ENCODE measurements at regions not wholly inside any gene's neighbourhood (a gene's known extent, or its start where the extent isn't known, plus 50 kb on each side); places are given as distances from the start of the nearest gene placed in this dataset.

DNA sequence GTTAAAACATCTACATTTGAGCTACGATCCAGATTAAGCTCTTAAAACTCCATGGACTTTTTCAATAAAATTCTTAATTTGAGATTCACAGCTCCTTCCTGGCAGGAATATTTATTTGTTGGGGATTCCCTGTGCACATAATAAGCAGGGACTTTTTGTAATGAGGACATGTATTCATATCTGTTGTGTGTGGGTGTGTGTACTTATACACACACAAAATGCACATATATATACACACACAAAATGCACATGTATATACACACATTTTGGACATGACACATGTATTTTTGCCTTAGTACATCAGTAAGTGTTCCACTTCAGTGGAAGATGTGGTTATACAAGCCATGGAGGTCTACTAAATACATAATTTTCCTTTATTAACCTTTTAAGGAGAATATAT, 1131.1 kb upstream of the CDH2 start:
- Histone ChIP-seq H3K9me3 (ENCODE audit: control insufficient read depth, insufficient read depth, low read length) (no peaks in the 10 kb centered on the region), H3K4me3 (ENCODE audit: low read depth, low read length) (no peak overlapping the region), H3K27ac (ENCODE audit: low read depth, low read length) (no peak overlapping the region), H3K27me3 (ENCODE audit: control insufficient read depth, insufficient read depth, low read length) (no peaks in the 10 kb centered on the region)
- ChIA-PET POLR2A (no interaction called here), CTCF (no interaction called here)
- TF ChIP-seq, protein P1, sequence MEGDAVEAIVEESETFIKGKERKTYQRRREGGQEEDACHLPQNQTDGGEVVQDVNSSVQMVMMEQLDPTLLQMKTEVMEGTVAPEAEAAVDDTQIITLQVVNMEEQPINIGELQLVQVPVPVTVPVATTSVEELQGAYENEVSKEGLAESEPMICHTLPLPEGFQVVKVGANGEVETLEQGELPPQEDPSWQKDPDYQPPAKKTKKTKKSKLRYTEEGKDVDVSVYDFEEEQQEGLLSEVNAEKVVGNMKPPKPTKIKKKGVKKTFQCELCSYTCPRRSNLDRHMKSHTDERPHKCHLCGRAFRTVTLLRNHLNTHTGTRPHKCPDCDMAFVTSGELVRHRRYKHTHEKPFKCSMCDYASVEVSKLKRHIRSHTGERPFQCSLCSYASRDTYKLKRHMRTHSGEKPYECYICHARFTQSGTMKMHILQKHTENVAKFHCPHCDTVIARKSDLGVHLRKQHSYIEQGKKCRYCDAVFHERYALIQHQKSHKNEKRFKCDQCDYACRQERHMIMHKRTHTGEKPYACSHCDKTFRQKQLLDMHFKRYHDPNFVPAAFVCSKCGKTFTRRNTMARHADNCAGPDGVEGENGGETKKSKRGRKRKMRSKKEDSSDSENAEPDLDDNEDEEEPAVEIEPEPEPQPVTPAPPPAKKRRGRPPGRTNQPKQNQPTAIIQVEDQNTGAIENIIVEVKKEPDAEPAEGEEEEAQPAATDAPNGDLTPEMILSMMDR (IDR thresholded peaks at IDR 0.05; ENCODE audit: low read depth, low read length): no peak
- no peak for DNase-seq (ENCODE audit: low read depth, low spot score)

DNA sequence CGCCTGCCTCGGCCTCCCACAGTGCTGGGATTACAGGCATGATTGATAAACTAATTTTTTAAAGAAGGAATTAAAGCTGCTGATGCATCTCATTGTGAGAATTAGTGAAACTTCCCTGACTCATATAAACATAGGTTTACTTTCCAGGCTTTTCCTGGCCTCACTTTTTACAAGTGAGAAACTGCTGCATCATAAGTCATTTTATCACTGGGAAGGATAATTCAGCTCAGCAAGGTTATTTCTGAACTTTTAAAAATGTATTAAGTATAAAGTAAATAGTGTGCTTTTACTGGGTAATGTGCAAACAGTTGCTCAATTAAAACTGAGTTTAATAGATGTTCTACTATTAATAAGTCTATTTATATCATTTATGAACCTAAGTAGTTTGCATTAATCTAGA, 1130.3 kb upstream of the CDH2 start:
- CTCF ChIA-PET: no interaction called here
- Histone ChIP-seq H3K27me3 (ENCODE audit: control insufficient read depth, insufficient read depth, low read length) (no peaks in the 10 kb centered on the region), H3K4me3 (ENCODE audit: low read depth, low read length) (no peak overlapping the region), H3K9me3 (ENCODE audit: control insufficient read depth, insufficient read depth, low read length) (no peaks in the 10 kb centered on the region), H3K27ac (ENCODE audit: low read depth, low read length) (no peak overlapping the region)
- TF ChIP-seq, protein P1 (IDR thresholded peaks at IDR 0.05; ENCODE audit: low read depth, low read length): no peak
- POLR2A ChIA-PET: no interaction called here
- no peak for DNase-seq (ENCODE audit: low read depth, low spot score)

DNA sequence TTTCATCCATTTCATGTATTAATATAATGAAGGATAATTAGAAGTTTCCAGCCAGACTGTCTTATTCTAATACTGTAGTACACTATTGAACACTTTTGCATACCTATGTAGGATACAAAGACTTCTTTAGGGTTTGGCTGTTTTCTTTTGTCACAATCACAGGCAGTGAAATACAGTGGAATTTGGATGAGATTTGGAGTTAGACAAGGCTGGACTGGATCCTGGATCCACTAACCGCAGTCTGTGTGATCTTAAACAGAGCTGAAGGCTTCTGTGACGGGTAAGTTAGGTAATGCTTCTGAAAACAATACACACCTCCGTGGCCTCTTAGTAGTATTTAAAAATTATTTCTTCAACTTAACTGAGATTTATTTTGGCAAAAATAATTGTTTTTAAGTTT, 1128.6 kb upstream of the CDH2 start:
- H3K27ac ChIP-seq (ENCODE audit: low read depth, low read length): no peak overlapping the region
- H3K9me3 ChIP-seq (ENCODE audit: control insufficient read depth, insufficient read depth, low read length): no peaks in the 10 kb centered on the region
- POLR2A ChIA-PET: no interaction called here
- TF ChIP-seq, protein P1 (IDR thresholded peaks at IDR 0.05; ENCODE audit: low read depth, low read length): no peak
- DNase-seq (ENCODE audit: low read depth, low spot score): no peak
- CTCF ChIA-PET: no interaction called here
- H3K27me3 ChIP-seq (ENCODE audit: control insufficient read depth, insufficient read depth, low read length): no peaks in the 10 kb centered on the region
- no peak overlapping the region for H3K4me3 ChIP-seq (ENCODE audit: low read depth, low read length)

DNA sequence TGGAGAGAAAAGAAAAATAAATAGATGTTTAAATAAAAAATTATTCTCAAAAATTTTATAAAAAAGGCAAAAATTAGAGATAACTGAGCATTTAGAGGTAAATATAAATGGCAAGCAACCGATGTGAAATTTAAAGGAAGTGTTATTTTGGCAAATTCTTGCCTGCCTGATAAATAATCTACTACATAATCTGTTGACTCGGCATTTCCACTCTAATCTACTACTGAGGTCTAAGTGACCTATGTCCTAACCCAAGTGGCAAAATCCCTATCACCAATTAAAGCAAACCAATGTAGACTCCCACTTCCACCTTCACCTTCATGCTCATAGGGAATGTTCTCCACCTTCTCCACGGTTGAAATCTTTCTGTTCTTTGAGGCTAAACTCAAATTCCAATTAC, 1124.1 kb upstream of the CDH2 start:
- CTCF ChIA-PET: no interaction called here

DNA sequence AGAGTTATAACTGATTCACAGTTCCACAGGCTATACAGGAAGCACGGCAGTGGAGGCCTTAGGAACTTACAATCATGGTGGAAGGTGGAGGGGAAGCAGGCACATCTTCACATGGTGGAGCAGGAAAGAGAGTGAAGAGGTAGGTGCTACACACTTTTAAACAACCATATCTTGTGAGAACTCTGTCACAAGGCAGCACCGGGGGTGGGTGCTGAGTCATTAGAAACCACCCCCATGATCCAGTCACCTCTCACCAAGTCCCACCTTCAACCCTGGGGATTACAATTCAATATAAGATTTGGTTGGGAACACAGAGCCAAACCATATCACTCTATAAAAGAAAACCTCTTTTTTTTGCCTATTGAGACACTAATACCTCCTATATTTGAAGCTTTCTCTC, 1108.5 kb upstream of the CDH2 start:
- no peak for DNase-seq (ENCODE audit: low read depth, low spot score)
- H3K4me3 ChIP-seq (ENCODE audit: low read depth, low read length): no peak overlapping the region
- ChIA-PET CTCF (interaction anchor here (0.6 kb wide), 1 partner anchor 19 kb away, joined by 3 read pairs; no protein-coding TSS in a partner anchor), POLR2A (no interaction called here)
- H3K9me3 ChIP-seq (ENCODE audit: control insufficient read depth, insufficient read depth, low read length): no peaks in the 10 kb centered on the region
- TF ChIP-seq, protein P1 (IDR thresholded peaks at IDR 0.05; ENCODE audit: low read depth, low read length): no peak
- H3K27ac ChIP-seq (ENCODE audit: low read depth, low read length): no peak overlapping the region
- H3K27me3 ChIP-seq (ENCODE audit: control insufficient read depth, insufficient read depth, low read length): no peaks in the 10 kb centered on the region

More for the DNA sequence above, 1124.1 kb upstream of the CDH2 start:
- Histone ChIP-seq H3K9me3 (ENCODE audit: control insufficient read depth, insufficient read depth, low read length) (no peaks in the 10 kb centered on the region), H3K27me3 (ENCODE audit: control insufficient read depth, insufficient read depth, low read length) (no peaks in the 10 kb centered on the region), H3K27ac (ENCODE audit: low read depth, low read length) (no peak overlapping the region), H3K4me3 (ENCODE audit: low read depth, low read length) (no peak overlapping the region)
- no peak for DNase-seq (ENCODE audit: low read depth, low spot score)
- POLR2A ChIA-PET: no interaction called here
- TF ChIP-seq, protein P1 (IDR thresholded peaks at IDR 0.05; ENCODE audit: low read depth, low read length): no peak

Data from AG04450 (cell line).